Smooth muscle cell (in vitro differentiated cells): ENCODE measurements at regions not wholly inside any gene's neighbourhood (a gene's known extent, or its start where the extent isn't known, plus 50 kb on each side); places are given as distances from the start of the nearest gene placed in this dataset.

Experiments
- DNase-seq: peaks from one replicate; lab custom pipeline; 2025; ENCODE audit not compliant: unreplicated experiment; lab: John Stamatoyannopoulos, UW
- H2AFZ ChIP-seq: fragments of 200-600 bp; sonication (generic); 2 replicates; pipeline ENCODE4 v1.6.0; 2016; ENCODE audit warnings: antibody characterized with exemption, low read depth, mild to moderate bottlenecking
- H3F3A ChIP-seq: fragments of 200-600 bp; sonication (generic); 2 replicates; pipeline ENCODE4 v1.6.0; 2017; ENCODE audit warnings: antibody characterized with exemption, low read depth
- H3K27ac ChIP-seq: fragments of 200-600 bp; sonication (generic); 2 replicates; pipeline ENCODE4 v1.5.1; 2016; ENCODE audit warnings: low read depth, mild to moderate bottlenecking
- H3K27me3 ChIP-seq: fragments of 200-600 bp; sonication (generic); 2 replicates; pipeline ENCODE4 v1.6.1; 2016; ENCODE audit warnings: low read depth, mild to moderate bottlenecking
- H3K36me3 ChIP-seq: fragments of 200-600 bp; sonication (generic); 2 replicates; pipeline ENCODE4 v1.5.1; 2016; ENCODE audit warnings: low read depth
- H3K4me1 ChIP-seq: fragments of 200-600 bp; sonication (generic); 2 replicates; pipeline ENCODE4 v1.5.1; 2016; ENCODE audit warnings: low read depth
- H3K4me2 ChIP-seq: fragments of 200-600 bp; sonication (generic); 2 replicates; pipeline ENCODE4 v1.6.0; 2016; ENCODE audit warnings: mild to moderate bottlenecking
- H3K4me3 ChIP-seq: fragments of 200-600 bp; sonication (generic); 2 replicates; pipeline ENCODE4 v1.5.1; 2016; ENCODE audit warnings: mild to moderate bottlenecking
- H3K79me2 ChIP-seq: fragments of 200-600 bp; sonication (generic); 2 replicates; pipeline ENCODE4 v1.6.0; 2016; ENCODE audit warnings: low read depth, mild to moderate bottlenecking
- H3K9ac ChIP-seq: fragments of 200-600 bp; sonication (generic); 2 replicates; pipeline ENCODE4 v1.6.0; 2016; ENCODE audit warnings: low read depth
- H3K9me3 ChIP-seq: fragments of 200-600 bp; sonication (generic); replicated peaks from 2 replicates; pipeline ENCODE4 v1.5.1; 2016; ENCODE audit warnings: low read depth
- H4K20me1 ChIP-seq: fragments of 200-600 bp; sonication (generic); 2 replicates; pipeline ENCODE4 v1.6.0; 2016; ENCODE audit warnings: low read depth
- CTCF ChIP-seq: fragments of 200-600 bp; sonication (generic); IDR thresholded peaks from 2 replicates; pipeline ENCODE4 v1.5.1; 2017; ENCODE audit warnings: borderline replicate concordance, mild to moderate bottlenecking, antibody characterized with exemption; ENCODE audit not compliant: insufficient read depth, poor library complexity, severe bottlenecking
- WGBS: methylation state at CpG from one replicate; pipeline ENCODE4 v1.1.7; 2016; ENCODE audit warnings: low lambda C conversion rate; 5-methylcytosine and 5-hydroxymethylcytosine counted together

- 100% methylated on average over 4 of the region's 4 CpGs for WGBS
- no peak overlapping the region for H3K9ac ChIP-seq
- H3F3A ChIP-seq: no peaks in the 10 kb centered on the region
- H3K27me3 ChIP-seq: no peaks in the 10 kb centered on the region
- no peak overlapping the region for H3K4me2 ChIP-seq
- H3K36me3 ChIP-seq: no peaks in the 10 kb centered on the region
- no peaks in the 10 kb centered on the region for H4K20me1 ChIP-seq
- H3K9me3 ChIP-seq: no peaks in the 10 kb centered on the region
- H3K27ac ChIP-seq: no peak overlapping the region
- TF ChIP-seq CTCF: no peak
- no peak overlapping the region for H2AFZ ChIP-seq
- no peaks in the 10 kb centered on the region for H3K79me2 ChIP-seq
- no peak for DNase-seq
- H3K4me3 ChIP-seq: no peak overlapping the region
- no peaks in the 10 kb centered on the region for H3K4me1 ChIP-seq
These were observed 483.2 kb upstream of the MKI67 start for GRCh38 chr10:128609460-128609859.

GRCh38 chr10:128610113-128610512 lies 483.9 kb upstream of the MKI67 start:
- Histone ChIP-seq H3K36me3 (no peaks in the 10 kb centered on the region), H3K27me3 (no peaks in the 10 kb centered on the region), H3K4me2 (no peak overlapping the region), H3K9me3 (no peaks in the 10 kb centered on the region), H3K27ac (no peak overlapping the region), H3F3A (no peaks in the 10 kb centered on the region), H3K9ac (no peak overlapping the region), H3K79me2 (no peaks in the 10 kb centered on the region), H2AFZ (no peak overlapping the region), H4K20me1 (no peaks in the 10 kb centered on the region), H3K4me3 (no peak overlapping the region), H3K4me1 (no peaks in the 10 kb centered on the region)
- no peak for TF ChIP-seq CTCF
- DNase-seq: no peak
- WGBS: 96% methylated on average over 4 of the region's 4 CpGs

- TF ChIP-seq CTCF: no peak
- Histone ChIP-seq H3K27me3 (no peaks in the 10 kb centered on the region), H4K20me1 (no peaks in the 10 kb centered on the region), H3K4me1 (no peaks in the 10 kb centered on the region), H3K9me3 (no peaks in the 10 kb centered on the region), H3K79me2 (no peaks in the 10 kb centered on the region), H2AFZ (no peak overlapping the region), H3K4me3 (no peak overlapping the region), H3K27ac (no peak overlapping the region), H3K9ac (no peak overlapping the region), H3K4me2 (no peak overlapping the region), H3F3A (no peaks in the 10 kb centered on the region), H3K36me3 (no peaks in the 10 kb centered on the region)
- DNase-seq: no peak
- WGBS: 85% methylated on average over 7 of the region's 7 CpGs
These were observed 486.0 kb upstream of the MKI67 start for GRCh38 chr10:128612195-128612594.

- WGBS: 91% methylated on average over 9 of the region's 9 CpGs
- no peaks in the 10 kb centered on the region for H4K20me1 ChIP-seq
- TF ChIP-seq CTCF: no peak
- no peak overlapping the region for H3K9ac ChIP-seq
- H3K4me2 ChIP-seq: no peak overlapping the region
- no peak for DNase-seq
- H3K9me3 ChIP-seq: no peaks in the 10 kb centered on the region
- H3F3A ChIP-seq: no peaks in the 10 kb centered on the region
- H3K36me3 ChIP-seq: no peaks in the 10 kb centered on the region
- H3K4me3 ChIP-seq: no peak overlapping the region
- no peaks in the 10 kb centered on the region for H3K79me2 ChIP-seq
- no peaks in the 10 kb centered on the region for H3K27me3 ChIP-seq
- H2AFZ ChIP-seq: no peak overlapping the region
- H3K4me1 ChIP-seq: no peaks in the 10 kb centered on the region
- H3K27ac ChIP-seq: no peak overlapping the region
These were observed 486.4 kb upstream of the MKI67 start for GRCh38 chr10:128612631-128613030.
